Stimulated activated CD8-positive, alpha-beta memory T cell treated with anti-CD3 and anti-CD28 coated beads, Interleukin-15, amount 100 ng/mL, for 4 hours (primary cell): ENCODE measurements at regions not wholly inside any gene's neighbourhood (a gene's known extent, or its start where the extent isn't known, plus 50 kb on each side); places are given as distances from the start of the nearest gene placed in this dataset.

ENCODE experiments used
- DNase-seq, 2 donors: peaks; one replicate each; pipeline ENCODE4 v3.0.0-alpha.2; 2020; ENCODE audit warnings: low read depth in 2 of 2

GRCh38 chr10:118181021-118181420, 134.3 kb upstream of the RAB11FIP2 start:
- no peak for DNase-seq

GRCh38 chr10:118175148-118175547, 128.4 kb upstream of the RAB11FIP2 start:
- no peak for DNase-seq

DNA sequence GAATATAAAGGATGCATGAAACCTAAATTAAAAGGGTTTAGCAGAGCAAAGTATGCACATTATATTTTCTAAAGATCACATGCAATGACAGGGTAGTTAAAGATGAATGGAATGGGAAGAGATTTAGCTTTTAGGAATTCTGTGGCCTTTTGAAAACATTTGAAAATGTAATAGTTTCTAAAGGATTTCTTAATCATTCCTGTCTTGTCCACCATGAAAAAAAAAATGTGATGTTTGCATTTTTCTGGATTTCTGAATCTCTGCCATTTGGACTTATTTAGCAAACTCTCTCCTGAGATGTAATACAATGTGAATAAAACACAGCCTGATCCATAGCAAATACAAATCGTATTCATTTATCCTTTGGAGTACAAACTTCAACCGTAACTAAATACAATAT, 126.6 kb upstream of the RAB11FIP2 start:
- DNase-seq: no peak

DNA sequence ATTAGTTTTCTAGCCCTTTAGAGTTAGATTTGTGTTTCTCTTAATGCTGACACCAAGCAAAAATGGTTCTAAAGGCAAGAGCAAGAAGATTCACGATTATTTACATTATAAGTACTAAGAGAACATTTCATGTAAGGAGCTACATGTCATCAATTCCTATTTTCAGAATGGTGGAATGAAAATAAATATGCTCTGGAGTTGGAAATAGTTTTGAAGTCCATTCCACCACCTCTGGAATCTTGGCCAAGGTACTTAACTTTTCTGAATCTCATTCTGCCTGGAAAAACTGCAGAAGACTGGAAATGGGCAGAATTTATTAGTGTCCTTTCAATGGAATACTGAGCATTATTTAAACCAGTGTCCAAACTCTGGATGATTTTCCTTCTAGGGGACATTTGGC, 125.1 kb upstream of the RAB11FIP2 start:
- no peak for DNase-seq

GRCh38 chr10:118167056-118167700, 120.4 kb upstream of the RAB11FIP2 start:
- no peak for DNase-seq

DNA sequence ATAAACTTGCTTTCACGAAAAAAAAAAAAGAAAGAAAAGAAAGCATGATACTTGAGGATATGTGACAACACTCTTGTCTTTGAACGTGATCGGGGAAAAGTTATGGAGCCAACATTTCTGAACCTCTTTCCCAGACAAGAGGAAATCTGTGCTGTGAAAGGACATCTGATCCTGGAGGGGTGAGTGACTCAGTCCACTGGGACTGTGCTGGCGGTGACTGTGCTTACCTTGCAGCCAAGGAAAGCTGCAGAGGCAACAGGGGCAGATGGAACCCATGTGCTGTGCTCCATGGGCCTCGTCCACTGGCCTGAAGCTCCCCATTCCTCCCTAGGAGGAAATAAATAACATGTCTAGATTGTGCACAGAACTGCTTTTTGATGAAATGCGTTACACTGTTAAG, 116.5 kb upstream of the RAB11FIP2 start:
- DNase-seq: no peak

GRCh38 chr10:118161461-118162246, 114.9 kb upstream of the RAB11FIP2 start:
- DNase-seq: no peak

DNA sequence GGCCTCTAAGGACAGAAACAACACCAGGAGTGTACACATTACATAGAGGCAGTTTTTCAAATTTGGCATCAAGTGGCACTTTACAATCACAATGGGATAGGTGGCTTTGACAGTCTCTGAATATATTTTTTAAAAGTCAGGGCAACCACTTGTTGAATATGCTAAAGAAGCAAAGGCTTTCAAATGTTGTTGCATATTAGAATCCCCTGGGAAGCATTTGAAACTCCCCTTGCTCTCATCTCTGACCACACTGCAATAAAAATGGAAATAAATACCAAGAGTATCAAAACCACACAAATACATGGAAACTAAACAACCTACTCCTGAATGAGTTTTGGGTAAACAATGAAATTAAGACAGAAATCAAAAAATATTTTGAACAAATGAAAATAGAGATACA, 106.5 kb upstream of the RAB11FIP2 start:
- DNase-seq: no peak

DNA sequence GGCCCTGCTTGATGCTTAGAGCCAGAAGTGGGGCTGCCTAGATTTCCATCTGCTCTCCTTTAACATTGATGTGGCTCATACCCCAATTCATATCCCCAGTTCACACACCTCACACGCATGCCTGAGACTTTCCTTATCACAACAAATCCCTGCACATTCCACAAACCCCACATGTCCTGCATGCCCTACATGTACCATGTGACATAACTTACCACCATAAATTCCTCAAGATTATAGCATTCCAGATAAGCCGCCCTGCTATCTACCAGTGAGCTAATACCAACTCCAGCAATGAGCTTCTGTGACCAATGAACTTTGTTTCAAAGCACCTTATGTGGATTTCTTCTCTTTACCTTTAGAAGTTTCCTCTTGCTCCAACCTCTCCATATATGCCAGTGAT, 104.7 kb upstream of the RAB11FIP2 start:
- no peak for DNase-seq

DNA sequence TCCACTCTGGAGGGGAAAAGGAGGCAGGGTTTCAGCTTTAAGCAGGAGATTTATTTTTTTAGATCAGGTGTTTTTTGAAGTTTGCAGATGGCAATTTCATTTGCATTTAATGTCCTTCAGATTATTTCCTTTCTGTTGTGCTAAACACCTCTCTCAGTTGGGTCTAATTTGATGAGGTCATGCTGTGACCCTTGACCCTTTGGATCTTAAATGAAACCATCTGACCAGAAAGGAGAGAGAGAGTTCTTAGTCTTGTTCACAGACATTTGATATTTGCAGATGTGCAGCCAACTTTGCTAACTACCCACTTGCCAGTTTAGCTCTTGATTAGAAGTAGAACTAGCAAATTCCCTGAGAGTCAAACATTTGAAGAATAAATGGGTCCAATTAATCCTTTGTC, 101.5 kb upstream of the RAB11FIP2 start:
- no peak for DNase-seq

DNA sequence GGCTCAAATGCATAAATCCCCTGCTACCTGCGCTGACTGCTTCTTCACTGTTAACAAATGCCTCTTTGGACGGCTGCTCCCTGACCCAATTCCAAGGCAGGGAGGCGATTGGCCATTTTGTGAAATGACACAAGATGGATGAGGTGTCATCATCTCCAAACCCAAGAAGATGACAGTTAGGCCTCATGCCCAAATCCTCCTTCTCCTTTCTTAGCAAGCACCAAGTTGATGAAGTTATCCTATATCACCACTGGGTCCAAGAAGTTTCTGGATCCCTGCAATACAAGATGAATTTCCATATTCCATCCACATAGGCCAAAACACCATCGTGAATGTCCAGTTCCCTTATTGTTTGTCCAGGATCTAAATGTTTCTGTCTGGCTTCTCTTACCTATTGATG, 98.5 kb upstream of the RAB11FIP2 start:
- no peak for DNase-seq

DNA sequence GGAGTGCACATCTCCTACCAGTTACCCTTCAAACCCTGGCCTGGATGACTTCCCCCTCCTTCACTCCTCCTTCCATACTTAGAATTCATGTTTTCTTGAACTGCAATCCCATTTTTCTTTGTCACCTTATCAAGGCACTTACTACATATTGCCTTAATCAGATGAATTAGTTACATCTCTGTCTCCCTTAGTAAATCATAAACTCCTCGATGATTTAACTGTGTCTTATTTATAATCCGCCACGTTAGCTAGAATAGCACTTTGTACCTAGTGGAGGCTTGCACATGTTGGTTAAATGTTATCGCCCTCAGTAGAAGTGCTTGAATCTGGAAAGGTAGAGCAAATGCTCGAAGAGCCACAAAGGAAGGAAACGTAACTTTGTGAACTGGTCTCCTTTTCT, 94.7 kb upstream of the RAB11FIP2 start:
- DNase-seq: no peak

GRCh38 chr10:118139321-118139720, 92.6 kb upstream of the RAB11FIP2 start:
- no peak for DNase-seq

- no peak for DNase-seq
These were observed 81.9 kb upstream of the RAB11FIP2 start for GRCh38 chr10:118128675-118129074.

GRCh38 chr10:118118716-118119115, 72.0 kb upstream of the RAB11FIP2 start:
- DNase-seq: no peak

DNA sequence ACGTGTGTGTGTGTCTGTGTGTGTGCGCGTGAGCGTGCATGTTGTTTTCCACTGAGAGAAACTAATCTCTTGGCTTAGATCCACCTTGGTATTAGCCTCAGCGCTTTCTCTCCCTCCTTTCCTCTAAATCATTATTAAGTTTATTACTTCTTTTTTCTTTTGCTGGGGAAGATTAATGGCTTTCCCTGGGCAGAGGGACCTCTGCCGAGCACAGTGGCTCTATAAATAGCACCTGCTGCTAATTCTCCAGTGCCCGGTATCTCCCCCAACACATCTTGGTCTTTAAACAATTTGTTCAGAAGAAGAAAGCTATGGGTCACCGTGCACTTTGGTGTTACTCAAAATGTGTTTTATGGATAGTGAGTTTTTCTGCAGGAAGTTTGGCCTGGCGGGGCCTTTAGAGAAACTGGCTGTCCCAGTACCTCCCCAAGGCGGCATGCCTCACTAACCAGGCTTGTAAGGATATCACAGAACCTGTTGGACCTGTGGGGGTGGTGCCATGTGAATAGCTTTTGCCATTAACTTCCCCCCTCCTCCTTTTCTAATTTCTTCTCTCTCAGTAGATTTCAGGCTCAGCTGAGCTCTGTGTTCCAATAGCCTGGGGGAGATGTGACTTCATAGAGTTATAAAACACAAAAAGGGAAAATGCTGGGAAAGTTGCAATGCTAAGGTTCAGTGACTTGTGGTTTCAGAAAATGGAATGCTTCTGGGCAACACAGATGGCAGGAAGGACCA, 70.1 kb upstream of the RAB11FIP2 start:
- no peak for DNase-seq

GRCh38 chr10:118116362-118116714, 69.6 kb upstream of the RAB11FIP2 start:
- no peak for DNase-seq

DNA sequence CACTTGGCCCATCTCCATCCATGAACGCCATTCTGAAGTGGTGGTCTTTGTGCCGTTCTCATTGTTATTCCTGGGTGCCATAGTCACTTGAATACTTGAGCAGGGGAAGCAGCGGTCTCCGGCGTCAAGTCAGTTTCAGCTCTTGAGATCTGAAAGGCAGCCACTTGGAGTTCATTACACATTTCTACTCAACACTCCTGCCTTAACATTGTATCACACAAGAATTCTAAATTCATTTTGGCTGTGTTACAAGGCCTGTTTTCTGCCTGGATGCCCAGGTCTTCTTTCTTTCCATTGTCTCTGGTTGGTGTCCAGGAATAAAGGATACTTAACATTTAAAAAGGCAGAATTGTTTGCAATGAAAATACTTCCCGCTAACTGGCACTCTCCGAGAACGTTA, 69.0 kb upstream of the RAB11FIP2 start:
- DNase-seq: no peak

DNA sequence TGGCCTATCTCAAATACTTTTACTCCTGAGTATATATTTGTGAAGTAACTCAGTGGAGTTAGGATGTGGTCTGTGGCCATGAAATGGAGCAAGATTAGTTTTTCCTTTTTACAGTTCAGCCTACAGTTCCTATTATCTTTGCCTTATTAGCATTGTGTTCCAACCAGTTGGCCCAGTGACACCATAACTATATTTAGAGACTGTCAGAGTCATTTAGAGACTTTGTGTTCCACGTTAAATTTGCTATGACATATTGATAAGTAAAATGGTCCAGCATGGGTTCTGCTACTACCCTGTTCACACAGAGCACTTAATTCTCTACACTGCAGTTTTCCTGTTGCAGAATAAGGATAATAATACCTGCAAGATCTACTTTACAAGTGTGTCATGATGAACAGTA, 68.3 kb upstream of the RAB11FIP2 start:
- no peak for DNase-seq

- no peak for DNase-seq
These were observed 65.9 kb upstream of the RAB11FIP2 start for GRCh38 chr10:118112543-118113125.

DNA sequence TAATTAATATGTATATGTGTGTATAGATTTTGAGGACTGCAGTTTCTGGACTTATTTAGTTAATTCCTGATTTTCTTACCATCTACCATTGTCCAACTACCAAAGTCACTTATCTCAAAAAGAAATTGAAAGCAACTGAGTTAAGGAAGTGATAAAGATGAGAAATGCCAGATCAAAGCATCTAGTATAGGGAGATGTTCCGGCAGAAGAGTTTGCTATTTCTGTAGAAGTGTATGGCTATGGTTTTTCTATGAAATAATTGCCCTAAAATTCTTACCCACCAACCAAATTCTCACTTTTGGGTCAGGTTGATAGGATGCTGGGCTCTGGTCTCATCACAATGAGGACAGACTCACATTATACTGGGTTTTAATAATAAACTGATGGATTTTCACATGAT, 64.0 kb upstream of the RAB11FIP2 start:
- no peak for DNase-seq

GRCh38 chr10:118108194-118109026, 61.7 kb upstream of the RAB11FIP2 start:
- no peak for DNase-seq
